Umbilical cord (tissue), 1 donor: ENCODE measurements at regions not wholly inside any gene's neighbourhood (a gene's known extent, or its start where the extent isn't known, plus 50 kb on each side); places are given as distances from the start of the nearest gene placed in this dataset.

Source experiments
- DNase-seq: peaks from one replicate; pipeline ENCODE4 v3.0.0-alpha.2; 2015; ENCODE audit warnings: low spot score

- no peak for DNase-seq
Measured at GRCh38 chr12:118751355-118751754, 230.0 kb upstream of the SRRM4 start.

- no peak for DNase-seq
Measured at GRCh38 chr12:118760623-118761022, 220.7 kb upstream of the SRRM4 start.

- DNase-seq = no peak
Measured at GRCh38 chr12:118763234-118763633, 218.1 kb upstream of the SRRM4 start.

- no peak for DNase-seq
Measured at GRCh38 chr12:118773956-118774723, 207.2 kb upstream of the SRRM4 start.

GRCh38 chr12:118777504-118777903 lies 203.8 kb upstream of the SRRM4 start:
- no peak for DNase-seq

- no peak for DNase-seq
Measured at GRCh38 chr12:118778077-118778476, 203.3 kb upstream of the SRRM4 start.

GRCh38 chr12:118780939-118781338 lies 200.4 kb upstream of the SRRM4 start:
- no peak for DNase-seq

- DNase-seq = no peak
Measured at GRCh38 chr12:118781692-118782091, 199.6 kb upstream of the SRRM4 start.

GRCh38 chr12:118783703-118784102 lies 197.6 kb upstream of the SRRM4 start:
- DNase-seq = no peak

- DNase-seq = no peak
Measured at GRCh38 chr12:118790578-118790977, 190.8 kb upstream of the SRRM4 start.

- no peak for DNase-seq
Measured at GRCh38 chr12:118813778-118814357, 167.5 kb upstream of the SRRM4 start.

GRCh38 chr12:118816296-118816695 lies 165.0 kb upstream of the SRRM4 start:
- DNase-seq = no peak

GRCh38 chr12:118821386-118821925 lies 159.9 kb upstream of the SRRM4 start:
- no peak for DNase-seq

- no peak for DNase-seq
Measured at GRCh38 chr12:118822512-118822911, 158.8 kb upstream of the SRRM4 start.

- DNase-seq = no peak
Measured at GRCh38 chr12:118827047-118827446, 154.3 kb upstream of the SRRM4 start.

- no peak for DNase-seq
Measured at GRCh38 chr12:118827606-118828005, 153.7 kb upstream of the SRRM4 start.

- no peak for DNase-seq
Measured at GRCh38 chr12:118830296-118830695, 151.0 kb upstream of the SRRM4 start.

GRCh38 chr12:118835926-118836325 lies 145.4 kb upstream of the SRRM4 start:
- DNase-seq = no peak

- DNase-seq = no peak
Measured at GRCh38 chr12:118840399-118840798, 140.9 kb upstream of the SRRM4 start.

GRCh38 chr12:118840878-118841277 lies 140.5 kb upstream of the SRRM4 start:
- DNase-seq = no peak

GRCh38 chr12:118841588-118841987 lies 139.8 kb upstream of the SRRM4 start:
- no peak for DNase-seq

- no peak for DNase-seq
Measured at GRCh38 chr12:118842866-118843265, 138.5 kb upstream of the SRRM4 start.

GRCh38 chr12:118846416-118846815 lies 134.9 kb upstream of the SRRM4 start:
- no peak for DNase-seq
